ENCODE measurements at regions not wholly inside any gene's neighbourhood (a gene's known extent, or its start where the extent isn't known, plus 50 kb on each side); places are given as distances from the start of the nearest gene placed in this dataset.

- no peak for TF ChIP-seq CTCF (IDR thresholded peaks at IDR 0.05)
- no peak for TF ChIP-seq POLR2A (IDR thresholded peaks at IDR 0.05)
Measured at GRCh38 chr11:19403196-19403895, 162.6 kb upstream of the E2F8 start.

Data from adrenal gland (tissue), 5 donors.